ENCODE measurements at regions not wholly inside any gene's neighbourhood (a gene's known extent, or its start where the extent isn't known, plus 50 kb on each side); places are given as distances from the start of the nearest gene placed in this dataset.
A peak's percentile ranks its signal among the peaks of the same experiment; 100 is the strongest.

DNA sequence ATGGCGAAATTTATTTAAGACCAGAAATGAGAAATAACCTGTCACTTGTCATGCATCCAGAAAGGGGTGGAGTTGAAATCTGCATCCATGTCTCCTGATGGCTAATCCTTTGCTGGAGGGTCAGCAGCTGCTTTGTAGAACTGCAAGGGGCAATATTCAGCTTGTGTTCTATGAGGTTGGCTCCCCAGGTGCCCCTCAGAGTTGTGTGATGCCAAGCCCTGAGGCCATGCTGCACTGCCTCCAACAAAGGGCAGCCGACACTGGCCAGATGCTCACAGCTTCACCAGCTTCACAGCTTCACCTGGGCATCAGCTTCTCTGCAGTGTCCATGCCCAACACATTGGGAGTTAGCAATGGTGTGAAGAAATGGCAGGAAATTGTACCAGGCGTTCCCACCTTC is 64.0 kb upstream of the TMEM72 start:
- DNase-seq (ENCODE audit: low read depth in 4 of 4, low spot score in 1 of 4), result no peak

DNA sequence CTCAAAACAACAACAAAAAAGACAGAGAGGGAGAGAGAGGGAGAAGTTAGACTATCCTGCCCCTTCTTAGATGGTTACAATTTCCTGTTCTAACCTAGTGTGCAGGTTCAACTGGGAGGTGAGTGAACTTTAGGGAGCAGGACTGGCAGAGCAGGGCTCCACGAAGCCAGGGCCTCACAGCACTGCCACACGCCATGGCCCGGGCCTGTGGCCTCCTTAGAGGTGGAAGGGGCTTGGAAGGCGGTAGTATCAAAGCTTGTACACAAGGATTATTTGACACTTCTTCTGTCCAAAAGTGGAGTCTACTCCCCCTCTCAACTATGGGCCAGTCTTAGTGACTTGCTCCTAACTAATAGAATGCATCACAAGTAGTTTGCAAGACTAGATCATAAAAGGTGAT is 62.9 kb upstream of the TMEM72 start:
- DNase-seq (ENCODE audit: low read depth in 4 of 4, low spot score in 1 of 4), result no peak

DNA sequence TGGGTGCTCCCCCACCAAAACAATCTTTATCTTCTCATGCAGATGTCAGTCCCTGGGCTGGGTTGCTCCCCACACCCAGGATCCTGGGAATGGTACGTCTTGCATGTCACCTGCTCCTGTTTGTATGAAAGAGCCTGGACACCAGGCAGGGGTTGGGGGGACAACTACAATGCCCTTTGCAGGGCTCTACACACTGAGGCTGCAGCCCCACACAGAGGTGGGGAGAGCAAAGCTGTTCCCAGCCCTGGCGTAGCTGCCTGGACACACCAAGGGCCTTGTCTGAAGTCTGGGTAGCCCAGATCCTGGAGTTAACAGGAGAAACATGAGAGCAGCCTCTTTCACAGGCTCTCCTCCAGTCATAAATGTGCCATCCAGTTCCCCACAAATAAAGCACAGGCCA is 61.2 kb upstream of the TMEM72 start:
- DNase-seq (ENCODE audit: low read depth in 4 of 4, low spot score in 1 of 4), result no peak

DNA sequence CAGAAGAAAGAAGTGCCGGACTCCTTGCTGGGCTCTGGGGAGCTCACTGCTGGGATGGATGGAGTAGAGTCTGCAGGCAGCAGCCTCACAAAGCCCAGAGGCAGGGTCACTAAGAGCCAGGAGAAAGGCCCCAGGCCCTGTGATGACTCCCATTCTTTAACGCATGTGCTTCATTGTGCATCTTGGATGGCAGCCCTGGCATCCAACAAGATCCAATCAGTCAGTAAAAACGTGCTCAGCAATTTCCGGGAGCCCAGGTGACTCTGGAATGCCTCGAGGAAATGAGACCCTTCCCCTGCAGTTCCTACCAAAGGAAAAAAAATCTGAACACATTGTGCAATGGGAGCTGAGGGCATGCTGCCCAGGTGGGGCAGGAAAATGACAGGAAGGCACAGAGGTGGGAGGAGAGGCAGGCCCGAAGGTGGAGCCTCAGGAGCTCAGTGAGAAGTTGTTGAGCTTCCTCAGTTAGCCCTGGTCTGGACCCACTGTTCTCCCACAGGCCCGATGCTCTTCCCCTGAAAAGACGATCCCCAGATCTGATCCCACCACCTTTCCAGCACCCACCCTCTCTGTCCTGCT is 60.7 kb upstream of the TMEM72 start:
- no peak for DNase-seq (ENCODE audit: low read depth in 4 of 4, low spot score in 1 of 4)

DNA sequence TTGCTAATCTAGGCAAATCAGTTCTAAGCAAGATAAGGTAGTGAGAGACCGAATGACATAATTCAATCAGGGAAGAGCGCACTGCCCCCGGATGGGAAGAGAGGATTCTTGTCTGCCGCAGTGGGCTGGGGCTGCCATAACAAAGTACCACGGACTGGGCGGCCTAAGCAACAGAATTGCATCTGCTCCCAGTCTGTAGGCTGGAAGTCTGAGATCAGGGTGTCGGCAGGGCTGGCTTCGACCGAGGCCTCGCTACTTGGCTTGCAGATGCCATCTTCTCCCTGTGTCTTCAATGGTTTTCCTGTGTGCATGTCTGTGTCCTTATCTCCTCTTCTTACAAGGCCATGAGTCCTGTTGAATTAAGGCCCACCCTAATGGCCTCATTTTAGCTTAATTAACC is 59.7 kb upstream of the TMEM72 start:
- DNase-seq (ENCODE audit: low read depth in 4 of 4, low spot score in 1 of 4), result no peak

DNA sequence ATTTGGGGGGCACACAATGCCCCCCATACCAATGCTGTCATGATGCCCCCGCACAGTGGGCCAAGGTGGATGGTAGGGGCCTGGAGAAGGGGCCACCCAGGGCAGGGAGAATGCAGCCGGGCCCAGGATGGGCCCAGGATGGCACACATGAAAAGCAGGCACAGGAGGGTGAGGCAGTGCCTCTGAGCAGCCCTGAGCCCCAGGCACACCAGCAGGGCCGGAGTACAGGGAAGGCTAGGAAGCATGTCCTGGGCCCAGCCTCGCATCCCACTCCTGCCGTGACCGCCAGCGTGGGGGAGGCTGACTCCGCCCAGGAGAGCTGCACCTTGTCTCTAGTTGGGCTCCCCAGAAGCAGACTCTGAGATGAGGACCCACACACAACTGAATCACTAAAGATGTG is 59.3 kb upstream of the TMEM72 start:
- DNase-seq (ENCODE audit: low read depth in 4 of 4, low spot score in 1 of 4), result no peak

DNA sequence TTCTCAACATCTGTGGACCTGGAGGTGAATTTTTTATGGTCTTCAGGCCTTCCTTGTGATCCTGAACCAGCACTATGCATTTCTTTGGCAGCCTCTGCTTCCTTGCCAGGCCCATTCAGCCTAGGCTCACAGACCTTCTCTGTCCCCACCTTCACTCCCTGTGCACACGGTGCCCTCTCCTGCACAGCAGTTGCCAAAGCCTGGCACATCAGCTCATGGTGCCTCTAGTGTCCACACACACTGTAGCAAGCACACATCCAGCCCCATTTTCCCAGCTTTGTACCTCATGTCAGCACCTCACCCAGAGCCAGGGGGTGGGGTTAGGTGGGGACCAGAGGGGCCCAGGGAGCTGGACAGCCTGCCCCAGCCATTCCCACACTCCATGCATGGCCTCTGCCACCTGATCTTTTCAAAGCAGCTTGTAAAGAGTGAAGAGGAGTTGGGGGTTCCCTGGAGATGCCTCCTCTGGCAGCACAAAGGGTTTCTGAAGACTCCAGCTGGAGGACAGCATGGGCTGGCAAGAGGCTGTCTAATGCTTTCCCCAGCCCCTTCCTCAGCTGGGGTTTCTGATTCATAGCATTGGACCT is 57.9 kb upstream of the TMEM72 start:
- DNase-seq (ENCODE audit: low read depth in 4 of 4, low spot score in 1 of 4), result no peak

DNA sequence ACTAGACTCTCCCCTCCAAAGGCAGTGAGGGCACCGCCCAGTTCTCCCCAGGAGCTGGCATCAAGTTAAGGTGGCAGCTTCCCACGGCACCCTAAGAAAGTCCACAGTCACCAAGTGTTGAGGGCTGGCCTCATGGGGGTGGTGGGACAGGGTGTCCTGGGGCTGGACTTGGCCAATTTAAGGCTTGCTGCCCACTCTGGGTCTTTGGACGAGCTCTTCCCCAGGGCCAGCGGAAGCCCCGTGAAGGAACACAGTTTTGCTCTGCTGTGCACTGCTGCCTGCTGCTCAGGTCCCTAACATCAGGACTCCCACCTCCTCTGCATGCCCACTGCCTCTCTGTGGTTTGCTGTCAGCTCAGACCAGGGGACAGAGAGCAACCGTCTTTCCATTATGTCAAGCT is 57.3 kb upstream of the TMEM72 start:
- no peak for DNase-seq (ENCODE audit: low read depth in 4 of 4, low spot score in 1 of 4)

DNA sequence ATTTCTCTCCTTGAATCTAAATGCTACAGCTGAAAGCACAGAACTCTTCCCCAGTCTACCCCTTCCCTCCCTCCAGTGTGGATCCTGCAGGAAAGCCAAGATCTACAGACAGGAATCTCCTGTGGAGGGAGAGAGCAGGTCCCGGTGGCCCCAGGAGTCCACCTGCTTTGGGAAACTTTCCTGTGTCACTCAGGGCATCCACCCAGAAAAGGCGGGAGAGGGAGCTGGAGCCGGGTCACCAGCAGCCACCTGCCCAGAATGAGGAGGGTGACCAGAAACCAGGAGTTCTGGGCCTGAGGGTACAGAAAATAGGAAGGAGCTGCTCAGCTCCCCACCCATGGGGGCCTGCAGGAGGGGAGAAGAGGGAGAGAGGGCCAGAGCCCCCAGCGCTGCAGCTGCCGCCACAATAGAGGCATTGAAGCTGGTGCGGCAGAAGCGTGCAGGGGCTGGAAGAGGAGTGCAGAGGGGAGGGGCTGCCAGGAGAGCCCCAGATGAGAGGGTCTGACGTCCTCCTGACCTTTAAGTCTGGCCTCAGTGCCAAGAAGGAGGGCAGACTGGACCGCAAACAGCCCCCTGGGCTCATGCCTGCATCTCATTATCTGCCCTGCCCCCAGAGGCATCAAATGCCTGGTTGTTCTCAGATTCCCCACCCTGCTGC is 56.3 kb upstream of the TMEM72 start:
- no peak for DNase-seq (ENCODE audit: low read depth in 4 of 4, low spot score in 1 of 4)

DNA sequence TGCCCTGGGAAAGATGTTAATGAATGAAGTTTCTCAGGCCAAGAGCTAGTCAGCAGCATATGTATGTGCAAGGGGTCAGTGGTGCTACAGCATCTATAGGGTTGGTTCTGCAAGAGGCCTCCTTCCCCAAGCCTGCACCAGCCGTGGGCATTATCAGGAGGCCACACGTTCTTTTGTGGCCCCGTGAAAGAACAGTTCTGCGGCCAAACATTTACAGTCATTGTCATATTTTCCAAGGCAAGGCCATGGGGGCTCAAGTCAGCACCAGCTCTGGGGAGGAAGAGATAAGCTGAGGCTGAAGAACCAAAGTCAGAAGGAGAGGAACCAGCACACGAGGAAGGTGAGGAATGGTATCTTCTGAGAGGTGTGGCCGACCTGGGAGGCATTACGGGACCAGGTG is 54.4 kb upstream of the TMEM72 start:
- no peak for DNase-seq (ENCODE audit: low read depth in 4 of 4, low spot score in 1 of 4)

DNA sequence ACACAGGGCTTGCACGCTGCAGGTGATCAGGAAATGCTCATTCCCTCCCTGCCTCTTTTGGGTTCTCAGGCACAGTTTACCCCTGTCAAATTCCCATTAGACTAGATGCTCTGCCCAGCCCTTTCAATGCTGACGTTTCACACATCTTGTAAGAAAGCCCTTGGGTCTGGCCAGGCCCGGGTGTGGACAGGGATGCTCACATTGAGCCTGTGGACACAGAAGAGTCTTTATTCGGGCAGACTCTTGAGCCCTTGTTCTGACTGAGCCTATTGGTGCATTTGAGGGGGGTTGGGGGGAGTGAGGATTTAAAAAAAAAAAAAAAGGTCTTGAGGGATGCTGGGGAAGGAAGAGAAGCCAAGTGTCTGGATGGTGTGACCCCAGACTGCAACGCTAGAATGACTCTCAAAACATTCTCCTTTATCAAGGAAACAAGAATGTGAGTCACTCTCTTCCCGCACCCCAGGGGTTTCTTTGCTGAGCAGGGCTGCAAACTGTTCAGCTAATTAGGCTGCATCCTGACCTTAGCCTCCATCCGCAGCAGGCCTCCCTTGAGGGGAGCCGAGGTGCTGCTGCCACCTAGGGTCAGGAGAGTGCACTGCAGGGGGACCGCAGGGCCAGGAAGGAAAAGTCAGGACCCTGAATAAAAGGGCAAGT is 53.6 kb upstream of the TMEM72 start:
- DNase-seq (ENCODE audit: low read depth in 4 of 4, low spot score in 1 of 4), result peak in 3 of 4 experiments; percentile 26 to 46 (median 34)

DNA sequence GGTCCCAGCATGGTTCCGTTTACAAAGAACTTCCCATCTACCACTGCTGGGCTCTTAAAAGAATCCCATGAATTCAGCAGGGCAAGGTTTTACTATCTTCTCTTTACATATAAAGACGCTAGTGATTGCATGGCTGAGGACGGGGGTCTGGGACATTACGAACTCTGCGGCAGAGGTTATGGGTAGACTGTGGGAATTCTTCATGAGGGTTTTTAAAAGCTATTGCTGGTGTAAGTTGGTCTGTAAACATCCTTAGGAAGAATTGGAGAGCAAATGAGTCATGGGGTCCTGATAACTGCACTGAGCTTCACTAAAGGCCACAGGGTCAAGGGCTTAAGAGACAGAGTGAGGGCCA is 53.1 kb upstream of the TMEM72 start:
- DNase-seq (ENCODE audit: low read depth in 4 of 4, low spot score in 1 of 4), result no peak

DNA sequence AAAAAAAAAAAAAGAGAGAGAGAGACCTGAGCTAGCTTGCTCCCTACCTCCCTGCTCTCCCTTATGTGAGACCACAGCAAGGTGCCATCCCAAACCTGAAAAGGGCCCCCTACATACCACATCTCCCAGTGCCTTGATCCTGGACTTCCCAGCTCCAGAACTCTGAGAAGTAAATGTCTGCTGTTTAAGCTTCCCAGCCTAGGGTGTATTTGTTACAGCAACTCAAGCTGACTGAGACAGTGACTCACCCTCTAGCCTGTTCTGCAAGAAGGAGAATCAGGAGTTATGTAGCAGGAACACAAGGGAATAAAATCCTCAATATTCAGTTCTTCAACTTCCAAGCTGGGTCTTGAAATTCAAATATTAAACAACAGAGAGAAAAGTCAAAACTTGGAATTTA is 52.1 kb upstream of the TMEM72 start:
- no peak for DNase-seq (ENCODE audit: low read depth in 4 of 4, low spot score in 1 of 4)

DNA sequence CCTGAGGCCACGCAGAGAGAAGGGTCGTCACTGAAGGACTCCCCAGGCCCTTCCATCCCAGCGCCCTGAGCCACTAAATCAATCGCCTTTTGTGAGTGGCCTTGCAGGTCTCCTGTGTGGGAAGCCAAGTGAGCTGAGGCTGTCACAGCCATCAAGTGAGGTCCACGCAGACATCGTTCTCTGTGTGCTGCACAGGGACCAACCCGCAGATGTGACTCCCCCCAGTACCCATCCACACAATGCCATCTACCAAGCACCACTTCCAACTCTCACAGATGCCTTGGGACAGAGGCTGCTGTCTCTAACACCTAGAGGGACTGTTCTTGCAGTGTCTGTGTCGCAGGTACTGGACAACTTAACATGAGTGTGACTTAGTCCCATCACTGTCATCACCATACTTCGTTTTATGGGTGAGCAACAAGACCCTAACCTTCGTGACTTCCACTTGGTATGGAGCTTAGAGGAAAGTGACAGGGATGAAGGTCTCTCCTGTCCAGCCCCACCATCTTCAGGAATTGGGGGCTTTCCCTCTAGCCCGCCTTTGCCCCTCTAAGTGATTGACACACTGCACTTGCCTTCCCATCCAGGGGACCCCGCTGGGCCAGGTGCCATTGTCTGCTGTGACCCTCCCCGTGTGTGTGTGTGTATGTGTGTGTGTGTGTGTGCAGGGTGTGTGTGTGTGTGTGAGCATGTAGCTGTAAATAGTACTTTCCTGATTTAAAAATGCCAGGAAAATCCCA is 51.4 kb upstream of the TMEM72 start:
- no peak for DNase-seq (ENCODE audit: low read depth in 4 of 4, low spot score in 1 of 4)

DNA sequence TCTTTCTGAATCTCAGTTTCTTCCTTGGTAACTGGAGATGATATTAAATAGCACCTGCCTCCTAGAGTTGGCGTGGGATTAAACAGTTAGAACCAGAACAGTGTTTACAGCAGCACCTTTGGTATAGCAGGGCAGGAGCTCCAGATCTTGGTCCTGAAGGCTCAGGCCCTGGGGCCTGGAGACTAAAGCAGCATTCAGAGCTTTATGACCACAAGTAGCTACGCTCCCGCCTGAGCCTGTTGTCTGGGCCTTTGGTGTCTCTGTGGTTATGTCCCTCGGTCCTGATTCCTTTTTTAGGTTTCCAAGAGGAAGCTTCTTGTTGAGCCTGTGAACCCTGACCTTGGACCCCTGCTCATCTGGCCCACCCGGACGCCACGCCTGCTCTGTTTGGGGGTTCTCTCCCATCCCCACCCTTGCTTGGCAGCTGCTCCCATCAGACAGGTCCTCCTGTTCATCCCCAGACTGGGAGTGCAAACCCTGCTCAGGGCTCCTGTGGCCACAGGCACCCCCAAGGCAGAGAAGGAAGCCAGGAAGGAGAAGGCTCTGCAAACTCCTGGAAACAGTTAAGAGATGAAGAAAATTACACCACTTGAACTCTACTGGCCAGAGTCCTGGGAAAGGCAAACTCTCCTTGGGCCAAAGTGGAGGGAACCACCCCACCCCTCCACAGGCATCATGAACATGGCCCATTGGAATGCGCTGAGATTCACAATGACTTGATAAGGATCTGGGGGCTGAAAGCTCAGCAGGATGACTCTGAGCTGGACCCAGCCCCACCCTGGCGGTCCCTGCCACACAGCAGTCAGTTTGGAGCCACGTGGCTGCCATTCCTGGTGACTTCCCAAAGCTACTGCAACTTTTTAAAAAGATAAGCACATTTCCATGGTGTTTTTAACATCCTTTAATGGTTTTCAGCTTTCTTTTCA is 50.1 kb upstream of the TMEM72 start:
- no peak for DNase-seq (ENCODE audit: low read depth in 4 of 4, low spot score in 1 of 4)

Data from stimulated activated CD4-positive, alpha-beta T cell treated with anti-CD3 and anti-CD28 coated beads, Interleukin-1b, Interleukin-23, amount 100 ng/mL, for 24 hours (primary cell).